Cardiac muscle cell (in vitro differentiated cells and primary cell): ENCODE measurements at regions not wholly inside any gene's neighbourhood (a gene's known extent, or its start where the extent isn't known, plus 50 kb on each side); places are given as distances from the start of the nearest gene placed in this dataset.
"Not testable (repeated sequence)": the region's sequence is repeated elsewhere in the genome, so short reads cannot be mapped to it uniquely, and the experiment has no call there.

Experiments used
- DNase-seq, 2 donors: peaks; one replicate each; pipeline versions ENCODE4 v3.0.0 to v3.0.0-alpha.2; 2010 to 2017; ENCODE audit warnings: low read depth in 1 of 2, low spot score in 1 of 2
- H3K27ac ChIP-seq: fragments of 200-600 bp; sonication (generic); 2 replicates; pipeline ENCODE4 v1.5.1; 2016
- H3K27me3 ChIP-seq: fragments of 200-600 bp; sonication (generic); 2 replicates; pipeline ENCODE4 v1.6.0; 2016; ENCODE audit warnings: control low read depth
- H3K36me3 ChIP-seq: fragments of 200-600 bp; sonication (generic); 2 replicates; pipeline ENCODE4 v1.5.1; 2016; ENCODE audit warnings: control low read depth
- H3K4me1 ChIP-seq: fragments of 200-600 bp; sonication (generic); 2 replicates; pipeline ENCODE4 v1.8.1; 2017; ENCODE audit warnings: low read depth, mild to moderate bottlenecking, mixed run types
- H3K4me3 ChIP-seq: fragments of 200-600 bp; sonication (generic); 2 replicates; pipeline ENCODE4 v1.5.1; 2016; ENCODE audit warnings: mild to moderate bottlenecking
- H3K9me3 ChIP-seq: fragments of 200-600 bp; sonication (generic); 2 replicates; pipeline ENCODE4 v1.5.1; 2017; ENCODE audit warnings: low read depth, mild to moderate bottlenecking, control low read depth
- CTCF ChIP-seq: IDR thresholded peaks from 2 replicates; pipeline ENCODE4 v1.5.1; 2012; ENCODE audit warnings: low read depth, mild to moderate bottlenecking, low read length

GRCh38 chr15:44857164-44857710, 99.2 kb upstream of the TERB2 start:
- not testable (repeated sequence) for H3K27ac ChIP-seq, H3K4me3 ChIP-seq, DNase-seq, H3K9me3 ChIP-seq, H3K27me3 ChIP-seq, H3K4me1 ChIP-seq, H3K36me3 ChIP-seq

DNA sequence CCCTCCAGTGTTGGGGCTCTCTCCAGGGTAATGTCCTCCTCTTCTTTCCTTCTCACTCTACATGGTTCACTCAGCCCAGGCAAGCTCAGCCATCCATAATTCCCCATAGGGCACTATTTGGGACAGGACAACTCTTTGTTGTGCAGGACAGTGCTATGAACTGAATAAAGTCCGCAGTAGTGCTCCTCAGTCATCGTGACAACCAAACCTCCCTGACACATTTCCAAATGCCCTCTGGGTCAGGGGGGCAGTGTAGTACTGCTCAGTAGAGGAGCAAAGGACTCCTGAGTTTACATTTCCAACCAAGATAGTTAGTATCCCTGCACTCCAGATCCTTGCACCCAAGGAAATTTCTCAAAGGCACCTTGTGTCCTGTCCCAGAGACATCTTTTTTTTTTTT, 97.4 kb upstream of the TERB2 start:
- H3K4me1 ChIP-seq, H3K4me3 ChIP-seq: not testable (repeated sequence)

GRCh38 chr15:44860168-44860567, 96.3 kb upstream of the TERB2 start:
- not testable (repeated sequence) for H3K36me3 ChIP-seq, DNase-seq, H3K27ac ChIP-seq, H3K4me1 ChIP-seq, H3K4me3 ChIP-seq, H3K27me3 ChIP-seq, H3K9me3 ChIP-seq

More for the DNA sequence above, 97.4 kb upstream of the TERB2 start:
- H3K36me3 ChIP-seq, H3K27me3 ChIP-seq, H3K9me3 ChIP-seq, DNase-seq, H3K27ac ChIP-seq: not testable (repeated sequence)

DNA sequence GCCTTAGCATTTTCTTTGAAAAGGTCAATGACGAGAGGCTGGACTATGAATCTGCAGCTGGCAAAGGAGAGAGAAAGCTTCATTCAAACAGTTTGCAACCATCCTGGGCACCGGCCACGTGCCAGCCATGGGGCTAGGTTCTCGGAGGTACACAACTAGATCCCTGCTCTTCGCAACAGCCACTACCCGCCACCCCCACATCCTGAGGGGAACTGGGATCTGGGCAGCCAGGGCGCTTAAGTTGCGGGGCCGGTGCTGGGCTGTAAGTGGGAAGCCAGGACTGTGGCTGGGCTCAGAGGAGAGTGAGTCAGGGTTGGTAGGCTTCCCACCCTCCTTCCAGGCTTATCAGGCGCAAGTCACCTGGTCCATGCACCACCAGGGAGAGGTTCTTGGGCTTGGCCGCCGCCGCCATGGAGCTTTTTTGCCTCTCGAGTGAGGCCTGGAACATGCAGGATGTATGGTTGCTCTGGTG, 95.0 kb upstream of the TERB2 start:
- Histone ChIP-seq H3K4me1 (no peaks in the 10 kb centered on the region), H3K27ac (no peak overlapping the region), H3K9me3 (no peaks in the 10 kb centered on the region), H3K27me3 (no peaks in the 10 kb centered on the region), H3K4me3 (no peak overlapping the region), H3K36me3 (no peaks in the 10 kb centered on the region)
- no peak for TF ChIP-seq CTCF
- DNase-seq, result no peak

GRCh38 chr15:44861917-44862316, 94.6 kb upstream of the TERB2 start:
- no peak for TF ChIP-seq CTCF
- no peak overlapping the region for H3K4me3 ChIP-seq

DNA sequence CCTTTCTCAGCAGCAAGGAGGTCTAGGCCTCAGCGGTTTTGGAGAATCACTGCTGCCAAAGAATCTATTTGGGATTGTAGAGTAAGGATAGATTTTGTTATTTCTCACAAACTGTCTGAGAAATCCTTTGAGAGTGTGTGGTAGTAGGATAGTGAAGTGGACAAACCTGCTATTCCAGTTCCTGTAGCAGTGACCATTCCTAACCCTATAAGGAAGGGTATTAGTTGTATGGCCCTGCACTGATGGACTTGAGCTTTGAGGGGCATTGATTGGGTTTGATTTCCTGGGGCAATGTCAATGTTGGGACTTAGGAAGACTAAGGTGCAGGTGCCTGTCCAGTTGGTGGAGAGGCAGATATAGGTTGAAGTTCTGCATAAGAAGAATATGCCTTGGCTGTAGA, 93.6 kb upstream of the TERB2 start:
- not testable (repeated sequence) for H3K27ac ChIP-seq, H3K4me1 ChIP-seq, H3K36me3 ChIP-seq, H3K27me3 ChIP-seq, H3K4me3 ChIP-seq, H3K9me3 ChIP-seq, DNase-seq

More at GRCh38 chr15:44861917-44862316, 94.6 kb upstream of the TERB2 start:
- no peak for DNase-seq
- Histone ChIP-seq H3K36me3 (no peaks in the 10 kb centered on the region), H3K4me1 (no peaks in the 10 kb centered on the region), H3K9me3 (no peaks in the 10 kb centered on the region), H3K27ac (no peak overlapping the region), H3K27me3 (no peaks in the 10 kb centered on the region)

- H3K27me3 ChIP-seq, result not testable (repeated sequence)
These were observed 88.4 kb upstream of the TERB2 start for GRCh38 chr15:44868100-44868499.

DNA sequence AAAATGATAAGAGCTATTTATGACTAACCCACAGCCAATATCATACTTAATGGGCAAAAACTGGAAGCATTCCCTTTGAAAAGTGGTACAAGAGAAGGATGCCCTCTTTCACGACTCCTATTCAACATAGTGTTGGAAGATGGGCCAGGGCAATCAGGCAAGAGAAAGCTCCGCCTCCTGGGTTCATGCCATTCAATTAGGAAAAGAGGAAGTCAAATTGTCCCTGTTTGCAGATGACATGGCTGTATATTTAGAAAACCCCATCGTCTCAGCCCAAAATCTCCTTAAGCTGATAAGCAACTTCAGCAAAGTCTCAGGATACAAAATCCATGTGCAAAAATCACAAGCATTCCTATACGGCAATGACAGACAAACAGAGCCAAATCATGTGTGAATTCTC, 86.4 kb upstream of the TERB2 start:
- H3K27ac ChIP-seq, H3K36me3 ChIP-seq, H3K4me1 ChIP-seq, H3K4me3 ChIP-seq, H3K27me3 ChIP-seq, DNase-seq, H3K9me3 ChIP-seq: not testable (repeated sequence)

More at GRCh38 chr15:44868100-44868499, 88.4 kb upstream of the TERB2 start:
- not testable (repeated sequence) for H3K4me3 ChIP-seq, H3K9me3 ChIP-seq, DNase-seq, H3K36me3 ChIP-seq, H3K4me1 ChIP-seq, H3K27ac ChIP-seq

DNA sequence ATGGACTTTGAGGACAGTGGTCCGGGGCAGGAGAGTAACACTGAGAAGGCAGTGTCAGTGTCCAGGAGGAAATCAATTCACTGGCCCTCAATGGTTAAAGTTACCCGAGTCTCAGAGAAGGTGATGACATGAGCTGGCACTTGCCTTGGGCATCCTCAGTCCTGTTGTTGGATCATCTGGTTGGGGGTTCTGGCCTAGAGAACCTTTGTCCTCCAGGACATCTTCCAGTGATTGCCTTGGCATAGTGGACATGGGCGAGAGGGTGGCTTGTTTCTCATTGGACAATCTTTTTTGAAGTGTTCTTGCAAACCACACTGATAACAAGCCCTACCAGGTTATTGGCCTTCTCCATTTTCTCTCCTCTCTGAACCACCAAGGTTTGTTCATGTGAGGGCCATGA, 83.4 kb upstream of the TERB2 start:
- Histone ChIP-seq H3K4me3 (no peak overlapping the region), H3K9me3 (no peaks in the 10 kb centered on the region), H3K36me3 (no peaks in the 10 kb centered on the region), H3K27me3 (no peaks in the 10 kb centered on the region), H3K27ac (no peak overlapping the region), H3K4me1 (no peaks in the 10 kb centered on the region)
- no peak for DNase-seq
- no peak for TF ChIP-seq CTCF
